ENCODE measurements at regions not wholly inside any gene's neighbourhood (a gene's known extent, or its start where the extent isn't known, plus 50 kb on each side); places are given as distances from the start of the nearest gene placed in this dataset.

DNA sequence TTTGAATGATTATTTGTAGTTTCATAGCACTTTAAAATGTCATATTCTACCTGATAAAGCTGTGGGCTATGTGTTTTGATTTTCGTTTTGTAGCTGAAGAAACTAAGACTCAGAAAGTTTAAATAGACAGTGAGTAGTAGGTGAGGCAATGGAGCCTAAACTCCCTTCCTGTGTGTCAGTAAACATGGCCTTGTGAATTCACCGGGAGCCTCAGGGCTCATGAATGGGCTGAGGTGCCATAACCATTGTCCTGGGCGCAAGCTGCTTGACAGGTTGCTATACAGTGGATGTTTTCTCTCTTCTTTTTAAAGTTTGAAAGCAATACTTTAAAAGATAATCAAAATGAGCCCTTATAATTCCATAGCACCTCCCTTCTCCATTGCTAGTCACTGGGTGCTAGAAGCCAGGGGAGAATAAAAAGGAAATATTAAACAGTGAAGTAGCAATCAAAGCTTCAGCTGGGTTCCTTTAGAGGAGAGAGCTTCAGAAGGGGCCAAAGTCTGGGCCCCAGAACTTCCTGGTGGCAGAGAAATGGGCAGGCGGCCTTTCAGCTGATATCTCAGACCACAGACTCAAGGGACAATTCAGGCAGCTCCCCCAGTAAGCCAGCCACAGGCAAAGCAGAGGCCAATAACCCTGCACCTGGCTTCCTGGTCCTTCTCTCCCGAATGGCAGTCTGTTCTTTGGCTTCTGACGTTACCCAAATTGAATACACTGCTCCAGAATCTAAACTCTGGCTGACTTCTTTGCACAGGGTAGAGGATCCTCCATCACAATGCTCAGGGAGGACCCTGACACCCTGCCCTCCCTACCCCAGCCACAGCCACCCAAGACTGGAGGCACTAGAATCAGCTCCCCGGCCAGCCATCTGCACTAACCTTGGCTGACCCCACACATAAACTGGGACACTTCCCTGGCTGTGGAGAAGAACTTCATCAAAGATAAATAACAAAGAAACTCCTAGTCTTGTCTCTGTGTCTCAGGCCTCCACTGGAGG lies 51.8 kb upstream of the NPAS2 start:
- CTCF ChIA-PET, result interaction anchor here (0.5 kb wide), 1 partner anchor 318 kb away, joined by 5 read pairs; no protein-coding TSS in a partner anchor
- no peaks in the 10 kb centered on the region for H3K36me3 ChIP-seq (ENCODE audit: control insufficient read depth in 2 of 2, insufficient read depth in 2 of 2, low read length in 1 of 2)
- RAD21 ChIA-PET (ENCODE audit: unreplicated experiment), result no interaction called here
- no peaks in the 10 kb centered on the region for H3K9me3 ChIP-seq (replicated peaks; ENCODE audit: control insufficient read depth, insufficient read depth, low read length)
- no peak overlapping the region for H3K4me3 ChIP-seq
- intact Hi-C loops (cut with micrococcal nuclease; ENCODE audit: unreplicated experiment) (no loop called here), in situ Hi-C loops (cut with MboI) (no loop called here)
- SMC1A ChIA-PET (ENCODE audit: uncharacterized antibody, unreplicated experiment), result interaction anchor here (1.1 kb wide), 1 partner anchor 9 kb away, joined by 4 read pairs; no protein-coding TSS in a partner anchor
- TF ChIP-seq, protein P1, sequence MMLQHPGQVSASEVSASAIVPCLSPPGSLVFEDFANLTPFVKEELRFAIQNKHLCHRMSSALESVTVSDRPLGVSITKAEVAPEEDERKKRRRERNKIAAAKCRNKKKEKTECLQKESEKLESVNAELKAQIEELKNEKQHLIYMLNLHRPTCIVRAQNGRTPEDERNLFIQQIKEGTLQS (IDR thresholded peaks at IDR 0.05; ENCODE audit: borderline replicate concordance, extremely low read depth, low read depth, low read length), result no peak
- TF ChIP-seq CBX5 (IDR thresholded peaks at IDR 0.05; ENCODE audit: low read depth), result no peak
- no peak for TF ChIP-seq EGR1 (IDR thresholded peaks at IDR 0.05; ENCODE audit: borderline replicate concordance in 1 of 2, low read depth in 2 of 2, low read length in 2 of 2)
- no peak for TF ChIP-seq ZNF207 (IDR thresholded peaks at IDR 0.05; ENCODE audit: borderline replicate concordance)
- TF ChIP-seq MTA3 (IDR thresholded peaks at IDR 0.05; ENCODE audit: borderline replicate concordance, low read length), result no peak
- no peak for TF ChIP-seq PML (IDR thresholded peaks at IDR 0.05; ENCODE audit: low read length)
- TF ChIP-seq LARP7 (IDR thresholded peaks at IDR 0.05), result no peak
- TF ChIP-seq ZNF217 (IDR thresholded peaks at IDR 0.05), result no peak
- TF ChIP-seq JUND (IDR thresholded peaks at IDR 0.05; ENCODE audit: low read depth, low read length), result no peak
- TF ChIP-seq, protein P2, sequence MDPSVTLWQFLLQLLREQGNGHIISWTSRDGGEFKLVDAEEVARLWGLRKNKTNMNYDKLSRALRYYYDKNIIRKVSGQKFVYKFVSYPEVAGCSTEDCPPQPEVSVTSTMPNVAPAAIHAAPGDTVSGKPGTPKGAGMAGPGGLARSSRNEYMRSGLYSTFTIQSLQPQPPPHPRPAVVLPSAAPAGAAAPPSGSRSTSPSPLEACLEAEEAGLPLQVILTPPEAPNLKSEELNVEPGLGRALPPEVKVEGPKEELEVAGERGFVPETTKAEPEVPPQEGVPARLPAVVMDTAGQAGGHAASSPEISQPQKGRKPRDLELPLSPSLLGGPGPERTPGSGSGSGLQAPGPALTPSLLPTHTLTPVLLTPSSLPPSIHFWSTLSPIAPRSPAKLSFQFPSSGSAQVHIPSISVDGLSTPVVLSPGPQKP (IDR thresholded peaks at IDR 0.05; ENCODE audit: low read depth, low read length), result no peak
- no peak for TF ChIP-seq TBL1XR1 (IDR thresholded peaks at IDR 0.05; ENCODE audit: low read depth, low read length)
- TF ChIP-seq CHD1 (IDR thresholded peaks at IDR 0.05; ENCODE audit: low read depth, low read length), result no peak
- TF ChIP-seq TARDBP (IDR thresholded peaks at IDR 0.05; ENCODE audit: borderline replicate concordance), result no peak
- TF ChIP-seq RUNX3 (IDR thresholded peaks at IDR 0.05; ENCODE audit: low read length), result no peak
- FAIRE-seq (no peak), ATAC-seq (no peak), DNase-seq (ENCODE audit: low read depth, low spot score) (no peak)
- WGBS (ENCODE audit: insufficient coverage, insufficient replicate concordance, low lambda C conversion rate, missing lambda C conversion rate), result 12% methylated on average over 7 of the region's 7 CpGs
- POLR2A ChIA-PET, result no interaction called here
- H3K4me1 ChIP-seq (ENCODE audit: control insufficient read depth, insufficient read depth, low read length), result no peaks in the 10 kb centered on the region
- no peak overlapping the region for H2AFZ ChIP-seq (ENCODE audit: control insufficient read depth, low read depth, low read length)
- H3K4me2 ChIP-seq (ENCODE audit: control insufficient read depth, insufficient read depth), result no peak overlapping the region
- H3K9ac ChIP-seq (ENCODE audit: control insufficient read depth, insufficient read depth, low read length), result no peak overlapping the region
- no peak overlapping the region for H3K27ac ChIP-seq (ENCODE audit: control insufficient read depth, insufficient read depth)
- H4K20me1 ChIP-seq (ENCODE audit: control insufficient read depth, insufficient read depth), result no peaks in the 10 kb centered on the region
- no TSS peak for BruUV-seq (replicated peaks)
- peaks cover 0 to 2% of the 10 kb centered on the region in 2 experiments; a peak in 1 of 4 replicates for H3K27me3 ChIP-seq (replicated peaks in 1 of 2; ENCODE audit: control insufficient read depth in 2 of 2, insufficient read depth in 2 of 2, low read length in 1 of 2)
- H3K79me2 ChIP-seq (ENCODE audit: control insufficient read depth, insufficient read depth, low read length), result no peaks in the 10 kb centered on the region

Data from GM12878 (cell line).